SK-N-SH (cell line): ENCODE measurements at regions not wholly inside any gene's neighbourhood (a gene's known extent, or its start where the extent isn't known, plus 50 kb on each side); places are given as distances from the start of the nearest gene placed in this dataset.

Experiments used
- CTCF ChIA-PET: fragments of 300-600, 350-600 bp; formaldehyde crosslinking; extraction: SDS; loops from one replicate; lab custom pipeline; 2021; lab: Yijun Ruan, JAX
- POLR2A ChIA-PET: fragments of 350-600 bp; sonication (Branson Sonifier 250); formaldehyde crosslinking; extraction: SDS; loops from one replicate; lab custom pipeline; 2020; ENCODE audit warnings: antibody characterized with exemption, inconsistent platforms; lab: Yijun Ruan, JAX
- DNase-seq: peaks from one replicate; pipeline ENCODE4 v3.0.0; 2012
- H2AFZ ChIP-seq: fragments of 200-600 bp; sonication (generic); 2 replicates; pipeline ENCODE4 v1.8.1; 2016; ENCODE audit warnings: antibody characterized with exemption, mild to moderate bottlenecking, low read depth
- H3F3A ChIP-seq: fragments of 200-600 bp; sonication (generic); replicated peaks from 2 replicates; pipeline ENCODE3; 2016; ENCODE audit warnings: antibody characterized with exemption, mild to moderate bottlenecking; ENCODE audit not compliant: insufficient read depth
- H3K27ac ChIP-seq, 2 experiments: fragments of 200-500 bp in 1 of 2; fragments of 200-600 bp in 1 of 2; sonication (Bioruptor generic) in 1 of 2; sonication (generic), shearing (Covaris generic) in 1 of 2; 2 replicates each; pipeline versions ENCODE4 v1.5.1 to v1.6.1; 2014 to 2016; ENCODE audit warnings: low read depth in 2 of 2, inconsistent platforms in 1 of 2, low read length in 1 of 2, mild to moderate bottlenecking in 1 of 2, mixed read lengths in 1 of 2
- H3K27me3 ChIP-seq: fragments of 200-600 bp; sonication (generic), shearing (Covaris generic); 2 replicates; pipeline ENCODE4 v1.6.1; 2016; ENCODE audit warnings: mixed run types; ENCODE audit not compliant: insufficient read depth
- H3K36me3 ChIP-seq, 2 experiments: fragments of 200-500 bp in 1 of 2; fragments of 200-600 bp in 1 of 2; sonication (Bioruptor generic) in 1 of 2; sonication (generic) in 1 of 2; replicated peaks in 1 of 2; 2 replicates each; pipeline versions ENCODE3 to v1.5.1; 2014 to 2016; ENCODE audit warnings: low read length in 1 of 2, mild to moderate bottlenecking in 1 of 2; ENCODE audit not compliant: insufficient read depth in 2 of 2, control insufficient read depth in 1 of 2
- H3K4me1 ChIP-seq, 2 experiments: fragments of 200-500 bp in 1 of 2; fragments of 200-600 bp in 1 of 2; sonication (Bioruptor generic) in 1 of 2; sonication (generic), shearing (Covaris generic) in 1 of 2; 2 replicates each; pipeline versions ENCODE4 v1.5.1 to v1.6.1; 2014 to 2016; ENCODE audit warnings: low read depth in 1 of 2, low read length in 1 of 2, mixed run types in 1 of 2; ENCODE audit not compliant: insufficient read depth in 2 of 2, control insufficient read depth in 1 of 2
- H3K4me2 ChIP-seq: fragments of 200-600 bp; sonication (generic), shearing (Covaris generic); 2 replicates; pipeline ENCODE4 v1.6.1; 2017; ENCODE audit warnings: mixed run types
- H3K4me3 ChIP-seq, 2 experiments: fragments of 200-500 bp in 1 of 2; fragments of 200-600 bp in 1 of 2; sonication (Bioruptor generic) in 1 of 2; sonication (generic), shearing (Covaris generic) in 1 of 2; 2 replicates each; pipeline versions ENCODE4 v1.5.1 to v1.8.1; 2014 to 2016; ENCODE audit warnings: low read depth in 2 of 2, inconsistent platforms in 1 of 2, low read length in 1 of 2, mild to moderate bottlenecking in 1 of 2, mixed read lengths in 1 of 2, moderate library complexity in 1 of 2
- H3K79me2 ChIP-seq: fragments of 200-600 bp; sonication (generic); 2 replicates; pipeline ENCODE4 v1.8.1; 2017; ENCODE audit warnings: mild to moderate bottlenecking; ENCODE audit not compliant: insufficient read depth
- H3K9ac ChIP-seq: fragments of 200-600 bp; sonication (generic); 2 replicates; pipeline ENCODE4 v1.6.1; 2017; ENCODE audit warnings: mixed run types
- H3K9me2 ChIP-seq: fragments of 200-600 bp; sonication (generic); 2 replicates; pipeline ENCODE4 v1.6.1; 2017; ENCODE audit warnings: mixed run types
- H3K9me3 ChIP-seq: fragments of 200-600 bp; sonication (generic); 2 replicates; pipeline ENCODE4 v1.6.1; 2017; ENCODE audit warnings: mixed run types, mild to moderate bottlenecking, moderate library complexity
- H4K20me1 ChIP-seq: fragments of 200-600 bp; sonication (generic); 2 replicates; pipeline ENCODE4 v1.6.1; 2017; ENCODE audit warnings: mild to moderate bottlenecking, mixed run types; ENCODE audit not compliant: insufficient read depth
- ELF1 ChIP-seq: IDR thresholded peaks from 2 replicates; pipeline ENCODE4 v1.4.0; 2012
- EP300 ChIP-seq, 2 experiments: IDR thresholded peaks; 2 replicates each; pipeline versions ENCODE4 v1.4.0 to v1.6.1; 2012; ENCODE audit warnings: borderline replicate concordance in 1 of 2, low read depth in 1 of 2, low read length in 1 of 2
- FOSL2 ChIP-seq: IDR thresholded peaks from 2 replicates; pipeline ENCODE4 v1.4.0; 2012; ENCODE audit warnings: low read depth, mild to moderate bottlenecking, moderate library complexity, borderline replicate concordance
- GATA2 ChIP-seq: sonication (generic); formaldehyde crosslinking; IDR thresholded peaks from 2 replicates; pipeline ENCODE4 v1.5.0; 2020; ENCODE audit warnings: mild to moderate bottlenecking, missing genetic modification reagents
- MEF2A ChIP-seq: IDR thresholded peaks from 2 replicates; pipeline ENCODE4 v1.4.0; 2012; ENCODE audit warnings: low read depth, borderline replicate concordance
- NRF1 ChIP-seq: IDR thresholded peaks from 2 replicates; pipeline ENCODE4 v1.6.1; 2012; ENCODE audit warnings: low read depth, mild to moderate bottlenecking, low read length
- TCF12 ChIP-seq: IDR thresholded peaks from 2 replicates; pipeline ENCODE4 v1.4.0; 2012
- TEAD4 ChIP-seq: IDR thresholded peaks from 2 replicates; pipeline ENCODE4 v1.4.0; 2012; ENCODE audit warnings: mild to moderate bottlenecking, borderline replicate concordance; ENCODE audit not compliant: insufficient read depth
- USF1 ChIP-seq: IDR thresholded peaks from 2 replicates; pipeline ENCODE4 v1.4.0; 2012; ENCODE audit warnings: low read depth, borderline replicate concordance
- USF2 ChIP-seq: fragments of 150-350 bp; IDR thresholded peaks from 2 replicates; pipeline ENCODE4 v1.6.1; 2017; ENCODE audit warnings: antibody characterized with exemption, low read length, low read depth, borderline replicate concordance
- WGBS: methylation state at CpG from one replicate; pipeline ENCODE4 v1.1.6; 2017; ENCODE audit warnings: low lambda C conversion rate; 5-methylcytosine and 5-hydroxymethylcytosine counted together
- TF ChIP-seq, protein P1 (sequence below): fragments of 200-600 bp; sonication (generic); IDR thresholded peaks from 2 replicates; pipeline ENCODE4 v1.6.1; 2017; ENCODE audit warnings: antibody characterized with exemption, mild to moderate bottlenecking, moderate library complexity
- TF ChIP-seq, protein P2 (sequence below): IDR thresholded peaks from 2 replicates; pipeline ENCODE4; 2012

DNA sequence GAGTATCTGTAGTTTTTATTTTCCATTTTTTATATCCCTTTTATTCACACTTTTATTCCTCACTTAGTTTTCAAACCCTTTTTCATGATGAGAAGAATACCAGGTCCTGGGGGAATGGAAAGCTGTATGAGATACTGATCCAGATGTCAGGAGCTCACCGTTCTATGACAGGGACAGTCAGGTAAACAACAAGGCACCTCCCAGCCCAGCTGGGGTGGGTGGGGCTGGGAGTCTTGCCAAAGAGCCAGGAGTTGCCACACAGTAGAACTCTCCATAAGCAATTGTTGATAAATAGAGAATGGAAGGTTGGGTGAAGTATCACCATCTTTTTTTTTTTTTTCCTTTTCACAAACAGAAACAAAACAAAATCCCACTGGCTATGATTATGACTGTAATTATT lies 225.8 kb downstream of the NSG2 start (continued):
- TF ChIP-seq USF1 (no peak), MEF2A (no peak), GATA2 (CRISPR knock-in tag) (no peak), TEAD4 (no peak), ELF1 (no peak), FOSL2 (no peak)
- TF ChIP-seq, protein P1, sequence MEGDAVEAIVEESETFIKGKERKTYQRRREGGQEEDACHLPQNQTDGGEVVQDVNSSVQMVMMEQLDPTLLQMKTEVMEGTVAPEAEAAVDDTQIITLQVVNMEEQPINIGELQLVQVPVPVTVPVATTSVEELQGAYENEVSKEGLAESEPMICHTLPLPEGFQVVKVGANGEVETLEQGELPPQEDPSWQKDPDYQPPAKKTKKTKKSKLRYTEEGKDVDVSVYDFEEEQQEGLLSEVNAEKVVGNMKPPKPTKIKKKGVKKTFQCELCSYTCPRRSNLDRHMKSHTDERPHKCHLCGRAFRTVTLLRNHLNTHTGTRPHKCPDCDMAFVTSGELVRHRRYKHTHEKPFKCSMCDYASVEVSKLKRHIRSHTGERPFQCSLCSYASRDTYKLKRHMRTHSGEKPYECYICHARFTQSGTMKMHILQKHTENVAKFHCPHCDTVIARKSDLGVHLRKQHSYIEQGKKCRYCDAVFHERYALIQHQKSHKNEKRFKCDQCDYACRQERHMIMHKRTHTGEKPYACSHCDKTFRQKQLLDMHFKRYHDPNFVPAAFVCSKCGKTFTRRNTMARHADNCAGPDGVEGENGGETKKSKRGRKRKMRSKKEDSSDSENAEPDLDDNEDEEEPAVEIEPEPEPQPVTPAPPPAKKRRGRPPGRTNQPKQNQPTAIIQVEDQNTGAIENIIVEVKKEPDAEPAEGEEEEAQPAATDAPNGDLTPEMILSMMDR: no peak

GRCh38 chr5:174272671-174273070 lies 227.2 kb downstream of the NSG2 start:
- POLR2A ChIA-PET: no interaction called here
- Histone ChIP-seq H3K4me1 (no peaks in the 10 kb centered on the region), H3K4me3 (no peak overlapping the region), H3K79me2 (no peaks in the 10 kb centered on the region), H3F3A (no peaks in the 10 kb centered on the region), H3K36me3 (no peaks in the 10 kb centered on the region), H3K27me3 (no peaks in the 10 kb centered on the region), H3K9ac (no peak overlapping the region), H3K9me2 (no peaks in the 10 kb centered on the region), H4K20me1 (no peaks in the 10 kb centered on the region), H3K9me3 (no peaks in the 10 kb centered on the region), H3K4me2 (no peak overlapping the region), H2AFZ (no peak overlapping the region; the same call in 1 of the 2 replicates), H3K27ac (no peak overlapping the region)
- TF ChIP-seq ELF1 (no peak), MEF2A (no peak), EP300 (IDR thresholded peaks at IDR 0.05; ENCODE audit: borderline replicate concordance in 1 of 2, low read depth in 1 of 2, low read length in 1 of 2) (no peak), TEAD4 (no peak), TCF12 (no peak), USF2 (no peak), NRF1 (no peak)
- TF ChIP-seq, protein P2, sequence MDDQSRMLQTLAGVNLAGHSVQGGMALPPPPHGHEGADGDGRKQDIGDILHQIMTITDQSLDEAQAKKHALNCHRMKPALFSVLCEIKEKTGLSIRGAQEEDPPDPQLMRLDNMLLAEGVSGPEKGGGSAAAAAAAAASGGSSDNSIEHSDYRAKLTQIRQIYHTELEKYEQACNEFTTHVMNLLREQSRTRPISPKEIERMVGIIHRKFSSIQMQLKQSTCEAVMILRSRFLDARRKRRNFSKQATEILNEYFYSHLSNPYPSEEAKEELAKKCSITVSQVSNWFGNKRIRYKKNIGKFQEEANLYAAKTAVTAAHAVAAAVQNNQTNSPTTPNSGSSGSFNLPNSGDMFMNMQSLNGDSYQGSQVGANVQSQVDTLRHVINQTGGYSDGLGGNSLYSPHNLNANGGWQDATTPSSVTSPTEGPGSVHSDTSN: no peak
- DNase-seq: no peak
- CTCF ChIA-PET: interaction anchor here (1.5 to 2.4 kb wide), 2 partner anchors 39 to 227 kb away, joined by 5 to 8 read pairs; partner anchors contain the start of gene NSG2
- WGBS: 27% methylated on average over 2 of the region's 2 CpGs
